Tibial nerve (tissue), 4 donors: ENCODE measurements at regions not wholly inside any gene's neighbourhood (a gene's known extent, or its start where the extent isn't known, plus 50 kb on each side); places are given as distances from the start of the nearest gene placed in this dataset.

ENCODE experiments used
- DNase-seq, 2 donors: peaks; one replicate each; pipeline ENCODE4 v3.0.0-alpha.2; 2019; ENCODE audit warnings: low spot score in 2 of 2
- H3K27ac ChIP-seq, 4 donors: fragments of 200-600 bp; sonication (generic) in 3 of 4; one replicate each; pipeline ENCODE4 v1.5.1; 2017 to 2019; ENCODE audit warnings: mild to moderate bottlenecking in 1 of 4
- H3K27me3 ChIP-seq, 2 donors: fragments of 200-600 bp; sonication (generic) in 1 of 2; one replicate each; pipeline versions ENCODE4 v1.5.1 to v1.6.0; 2017 to 2019
- H3K36me3 ChIP-seq, 3 donors: fragments of 200-600 bp; sonication (generic); one replicate each; pipeline ENCODE4 v1.5.1; 2018 to 2019
- H3K4me1 ChIP-seq, 4 donors: fragments of 200-600 bp; sonication (generic) in 3 of 4; one replicate each; pipeline ENCODE4 v1.5.1; 2017 to 2019
- H3K4me3 ChIP-seq, 4 donors: fragments of 200-600 bp; sonication (generic) in 3 of 4; one replicate each; pipeline ENCODE4 v1.5.1; 2017 to 2019; ENCODE audit warnings: mild to moderate bottlenecking in 1 of 4, moderate library complexity in 1 of 4
- H3K9me3 ChIP-seq, 4 donors: fragments of 200-600 bp; sonication (generic) in 3 of 4; one replicate each; pipeline ENCODE4 v1.5.1; 2017 to 2019
- EP300 ChIP-seq, 2 donors: sonication (generic); formaldehyde crosslinking; IDR thresholded peaks; one replicate each; pipeline ENCODE4 v1.6.1; 2017; ENCODE audit warnings: antibody characterized with exemption in 2 of 2, mild to moderate bottlenecking in 1 of 2
- POLR2A ChIP-seq, 2 donors: fragments of 450-650 bp; IDR thresholded peaks; one replicate each; pipeline ENCODE4 v1.6.1; 2017; ENCODE audit warnings: antibody characterized with exemption in 2 of 2, mild to moderate bottlenecking in 2 of 2, moderate library complexity in 2 of 2
- WGBS, 2 donors: methylation state at CpG; one replicate each; pipeline ENCODE4 v1.1.5; 2018; 5-methylcytosine and 5-hydroxymethylcytosine counted together
- TF ChIP-seq, protein P1 (sequence below), 5 experiments: fragments of 200-600 bp in 3 of 5; fragments of 450-650 bp in 2 of 5; sonication (generic) in 3 of 5; IDR thresholded peaks; one replicate each; pipeline ENCODE4 v1.5.1; 2016 to 2019; ENCODE audit warnings: antibody characterized with exemption in 5 of 5, mild to moderate bottlenecking in 3 of 5, moderate library complexity in 2 of 5

DNA sequence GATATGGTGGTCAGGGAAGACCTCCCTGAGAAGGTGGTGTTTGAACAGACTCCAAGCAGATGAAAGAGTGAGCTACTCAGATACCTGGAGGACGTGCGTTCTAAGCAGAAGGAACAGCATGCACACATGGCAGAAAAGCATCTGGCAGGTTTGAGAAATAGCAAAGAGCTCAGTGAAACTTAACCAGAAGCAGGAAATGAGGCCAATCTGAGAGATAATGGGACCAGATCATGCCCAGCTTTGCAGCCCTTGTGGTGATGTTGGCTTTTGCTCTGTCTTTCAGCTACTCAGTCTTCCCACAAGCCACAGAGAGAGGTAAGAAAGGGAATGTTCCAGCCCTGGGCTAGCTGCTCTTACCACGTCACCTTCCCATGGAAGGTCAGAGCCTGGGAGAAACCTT lies 176.3 kb upstream of the GSC start:
- TF ChIP-seq, protein P1, sequence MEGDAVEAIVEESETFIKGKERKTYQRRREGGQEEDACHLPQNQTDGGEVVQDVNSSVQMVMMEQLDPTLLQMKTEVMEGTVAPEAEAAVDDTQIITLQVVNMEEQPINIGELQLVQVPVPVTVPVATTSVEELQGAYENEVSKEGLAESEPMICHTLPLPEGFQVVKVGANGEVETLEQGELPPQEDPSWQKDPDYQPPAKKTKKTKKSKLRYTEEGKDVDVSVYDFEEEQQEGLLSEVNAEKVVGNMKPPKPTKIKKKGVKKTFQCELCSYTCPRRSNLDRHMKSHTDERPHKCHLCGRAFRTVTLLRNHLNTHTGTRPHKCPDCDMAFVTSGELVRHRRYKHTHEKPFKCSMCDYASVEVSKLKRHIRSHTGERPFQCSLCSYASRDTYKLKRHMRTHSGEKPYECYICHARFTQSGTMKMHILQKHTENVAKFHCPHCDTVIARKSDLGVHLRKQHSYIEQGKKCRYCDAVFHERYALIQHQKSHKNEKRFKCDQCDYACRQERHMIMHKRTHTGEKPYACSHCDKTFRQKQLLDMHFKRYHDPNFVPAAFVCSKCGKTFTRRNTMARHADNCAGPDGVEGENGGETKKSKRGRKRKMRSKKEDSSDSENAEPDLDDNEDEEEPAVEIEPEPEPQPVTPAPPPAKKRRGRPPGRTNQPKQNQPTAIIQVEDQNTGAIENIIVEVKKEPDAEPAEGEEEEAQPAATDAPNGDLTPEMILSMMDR (IDR thresholded peaks at IDR 0.05): no peak
- TF ChIP-seq POLR2A (IDR thresholded peaks at IDR 0.05) (no peak), EP300 (IDR thresholded peaks at IDR 0.05) (no peak)
- whole genome bisulfite sequencing, 2 donors: 88 to 90% methylated on average over 3 of the region's 3 CpGs
- no peaks in the 10 kb centered on the region for H3K36me3 ChIP-seq

DNA sequence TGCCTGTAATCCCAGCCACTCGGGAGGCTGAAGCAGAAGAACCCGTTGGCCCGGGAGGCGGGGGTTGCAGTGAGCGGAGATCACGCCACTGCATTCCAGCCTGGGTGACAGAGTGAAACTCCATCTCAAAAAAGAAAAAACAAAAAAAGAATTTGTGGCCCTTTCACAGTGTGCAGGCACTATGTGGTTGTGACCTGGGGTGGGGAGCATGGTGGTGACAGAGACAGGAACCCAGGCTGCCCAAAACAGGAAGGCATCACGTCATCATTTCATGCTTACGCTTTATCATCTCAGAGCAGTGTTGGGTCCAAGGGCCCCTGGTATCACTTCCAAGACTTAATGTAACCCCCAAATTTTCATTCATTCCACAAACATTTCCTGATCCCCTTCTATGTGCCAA lies 175.7 kb upstream of the GSC start:
- Histone ChIP-seq H3K4me3 (no peak overlapping the region), H3K4me1 (no peaks in the 10 kb centered on the region), H3K9me3 (peaks cover 0 to 7% (median 0%) of the 10 kb centered on the region in 4 donors), H3K27me3 (no peaks in the 10 kb centered on the region), H3K27ac (no peak overlapping the region), H3K36me3 (no peaks in the 10 kb centered on the region)
- DNase-seq: no peak
- TF ChIP-seq POLR2A (IDR thresholded peaks at IDR 0.05): no peak
- no peak for TF ChIP-seq EP300 (IDR thresholded peaks at IDR 0.05)
- TF ChIP-seq, protein P1 (IDR thresholded peaks at IDR 0.05): no peak
- WGBS, 2 donors: 89 to 93% methylated on average over 8 of the region's 8 CpGs

More for the DNA sequence above, 176.3 kb upstream of the GSC start:
- no peak overlapping the region for H3K4me3 ChIP-seq
- no peaks in the 10 kb centered on the region for H3K4me1 ChIP-seq
- no peaks in the 10 kb centered on the region for H3K27me3 ChIP-seq
- H3K9me3 ChIP-seq: peaks cover 0 to 7% (median 0%) of the 10 kb centered on the region in 4 donors
- H3K27ac ChIP-seq: no peak overlapping the region
- no peak for DNase-seq

DNA sequence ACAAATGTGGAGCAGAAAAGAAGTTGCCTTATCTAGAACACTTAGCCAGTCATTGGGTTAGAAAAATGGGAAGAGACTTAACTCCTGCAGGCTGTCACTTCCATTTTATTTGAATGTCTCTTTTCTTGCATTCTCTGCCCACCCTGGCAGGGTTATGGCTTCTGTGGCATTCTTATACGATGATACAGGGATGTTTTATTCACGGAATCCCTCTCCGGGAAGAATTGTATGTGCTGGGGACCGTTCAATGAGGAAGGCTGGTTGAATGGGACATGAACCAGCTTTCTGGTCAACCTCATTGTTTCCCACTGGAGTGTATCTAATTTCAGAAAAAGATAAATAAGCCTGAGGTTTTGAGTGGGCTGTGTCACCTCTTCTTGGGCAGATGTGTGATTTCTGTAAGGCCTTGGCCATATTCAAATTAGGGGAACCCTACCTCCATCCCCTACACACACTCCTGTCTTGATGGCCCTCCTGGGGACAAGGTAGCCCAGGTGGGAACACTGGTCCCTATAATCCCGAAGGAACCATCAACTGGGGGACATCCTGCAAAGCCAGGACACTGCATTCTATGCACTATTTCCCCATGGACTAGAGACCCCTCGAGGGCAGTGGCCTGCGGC lies 174.8 kb upstream of the GSC start:
- no peak for DNase-seq
- WGBS, 2 donors: 78 to 79% methylated on average over 7 of the region's 7 CpGs
- Histone ChIP-seq H3K9me3 (peaks cover 0 to 7% (median 0%) of the 10 kb centered on the region in 4 donors), H3K4me3 (no peak overlapping the region), H3K27ac (no peak overlapping the region), H3K36me3 (no peaks in the 10 kb centered on the region), H3K4me1 (no peaks in the 10 kb centered on the region), H3K27me3 (no peaks in the 10 kb centered on the region)
- TF ChIP-seq, protein P1 (IDR thresholded peaks at IDR 0.05): no peak
- TF ChIP-seq EP300 (IDR thresholded peaks at IDR 0.05) (no peak), POLR2A (IDR thresholded peaks at IDR 0.05) (no peak)

DNA sequence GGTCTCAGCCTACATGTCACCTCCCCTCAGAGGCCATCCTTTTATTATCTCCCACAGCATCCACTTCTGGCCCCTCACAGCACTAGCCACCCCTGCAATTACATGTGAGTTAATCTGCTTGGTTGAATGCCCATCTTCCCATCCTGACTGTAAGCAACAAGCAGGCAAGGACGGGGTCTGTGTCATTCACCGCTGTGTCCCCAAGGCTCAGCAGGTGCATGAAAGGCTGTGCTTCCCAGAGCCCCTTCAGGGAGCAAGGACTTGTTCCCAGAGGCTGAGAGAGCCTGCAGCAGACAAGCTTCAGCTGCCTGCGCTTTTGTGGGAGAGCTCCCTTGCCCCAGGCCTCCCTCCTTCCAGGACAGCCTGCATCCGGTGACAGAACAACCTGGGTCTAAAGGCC lies 172.7 kb upstream of the GSC start:
- no peak for DNase-seq
- WGBS, 2 donors: 76 to 80% methylated on average over 3 to 4 of the region's 4 CpGs
- Histone ChIP-seq H3K9me3 (peaks cover 0 to 3% (median 0%) of the 10 kb centered on the region in 4 donors), H3K27ac (no peak overlapping the region), H3K4me1 (no peaks in the 10 kb centered on the region), H3K36me3 (no peaks in the 10 kb centered on the region), H3K4me3 (no peak overlapping the region), H3K27me3 (no peaks in the 10 kb centered on the region)
- TF ChIP-seq EP300 (IDR thresholded peaks at IDR 0.05) (no peak), POLR2A (IDR thresholded peaks at IDR 0.05) (no peak)
- TF ChIP-seq, protein P1 (IDR thresholded peaks at IDR 0.05): no peak

DNA sequence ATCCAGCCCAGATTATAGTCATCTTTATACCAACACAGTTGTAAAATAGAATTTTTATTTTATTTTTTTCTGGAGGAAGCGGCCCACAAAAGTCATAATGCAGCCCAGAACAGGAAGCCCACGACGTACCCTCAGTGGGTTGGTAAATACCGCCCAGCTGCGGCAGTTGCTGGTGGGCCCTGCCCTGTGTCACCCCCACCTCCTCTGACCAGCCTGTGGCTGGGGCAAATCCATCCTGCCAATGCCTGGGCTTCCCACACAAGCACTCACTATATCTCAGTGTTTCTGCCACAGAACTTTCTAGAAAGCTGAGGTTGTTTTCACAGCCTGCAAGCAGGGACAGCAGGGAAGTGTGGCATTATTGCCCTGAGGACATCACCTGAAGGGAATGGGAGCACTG lies 171.4 kb upstream of the GSC start:
- no peak for DNase-seq
- H3K9me3 ChIP-seq: no peaks in the 10 kb centered on the region
- no peaks in the 10 kb centered on the region for H3K36me3 ChIP-seq
- 90 to 94% methylated on average over 5 of the region's 5 CpGs for WGBS, 2 donors
- no peak overlapping the region for H3K4me3 ChIP-seq
- no peak for TF ChIP-seq POLR2A (IDR thresholded peaks at IDR 0.05)
- TF ChIP-seq, protein P1 (IDR thresholded peaks at IDR 0.05): no peak
- no peak for TF ChIP-seq EP300 (IDR thresholded peaks at IDR 0.05)
- no peak overlapping the region for H3K27ac ChIP-seq
- no peaks in the 10 kb centered on the region for H3K27me3 ChIP-seq
- H3K4me1 ChIP-seq: peaks cover 0 to 13% (median 0%) of the 10 kb centered on the region in 4 donors
